GM23248 (cell line): ENCODE measurements at regions not wholly inside any gene's neighbourhood (a gene's known extent, or its start where the extent isn't known, plus 50 kb on each side); places are given as distances from the start of the nearest gene placed in this dataset.

ENCODE experiments used
- EZH2 ChIP-seq: fragments of 200-600 bp; sonication (generic); IDR thresholded peaks from 2 replicates; pipeline ENCODE4 v1.6.1; 2018; ENCODE audit warnings: antibody characterized with exemption, mild to moderate bottlenecking; ENCODE audit not compliant: insufficient read depth, poor library complexity, severe bottlenecking
- EZH2phosphoT487 ChIP-seq: fragments of 200-600 bp; sonication (generic); IDR thresholded peaks from 2 replicates; pipeline ENCODE4 v1.6.1; 2018; ENCODE audit warnings: antibody characterized with exemption, moderate library complexity, mild to moderate bottlenecking, low read depth; ENCODE audit not compliant: insufficient read depth

DNA sequence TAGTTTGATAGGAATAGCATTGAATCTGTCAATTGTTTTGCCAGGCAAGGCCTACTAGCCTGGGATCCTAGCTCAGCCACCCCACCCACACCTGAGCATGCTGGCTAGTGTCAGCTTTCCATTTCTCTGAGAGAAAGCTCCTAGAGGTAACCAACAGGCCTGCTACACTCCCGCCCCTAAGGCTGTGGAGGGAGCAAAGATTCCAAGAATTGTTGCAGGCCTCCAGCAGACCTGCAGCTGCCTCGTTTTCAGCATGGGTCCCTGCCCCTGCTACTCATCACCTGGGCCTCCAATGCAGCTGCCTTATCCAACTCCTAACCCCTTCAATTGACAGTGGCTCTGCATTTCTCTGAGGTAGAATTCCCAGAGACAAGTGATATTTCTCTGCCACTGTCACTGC is 852.4 kb upstream of the MDGA2 start:
- TF ChIP-seq EZH2phosphoT487 (no peak), EZH2 (no peak)
